Natural killer cell (primary cell): ENCODE measurements at regions not wholly inside any gene's neighbourhood (a gene's known extent, or its start where the extent isn't known, plus 50 kb on each side); places are given as distances from the start of the nearest gene placed in this dataset.

Experiments
- ATAC-seq, 3 donors: fragments of 150-1000 bp in 2 of 3; fragments of 200-7000 bp in 1 of 3; cut with Tn5 transposase; 1 replicate in 1 of 3; 2 replicates in 2 of 3; pipeline ENCODE4 v1.10.0; 2021; ENCODE audit warnings: mild to moderate bottlenecking in 2 of 3, moderate library complexity in 2 of 3
- DNase-seq, 2 donors: peaks; one replicate each; pipeline versions ENCODE4 v3.0.0 to v3.0.0-alpha.2; 2013 to 2021; ENCODE audit warnings: mixed read lengths in 1 of 2
- H3K27ac ChIP-seq: one replicate; pipeline ENCODE4 v1.5.1; 2013; ENCODE audit warnings: mild to moderate bottlenecking, low read length
- H3K27me3 ChIP-seq: one replicate; pipeline ENCODE4 v1.6.1; 2013; ENCODE audit warnings: low read length; ENCODE audit not compliant: control insufficient read depth, insufficient read depth
- H3K36me3 ChIP-seq: one replicate; pipeline ENCODE4 v1.6.1; 2013; ENCODE audit warnings: low read length; ENCODE audit not compliant: control insufficient read depth, insufficient read depth
- H3K4me1 ChIP-seq: one replicate; pipeline ENCODE4 v1.6.1; 2013; ENCODE audit warnings: low read length; ENCODE audit not compliant: control insufficient read depth, insufficient read depth
- H3K4me3 ChIP-seq: one replicate; pipeline ENCODE4 v1.5.1; 2013; ENCODE audit warnings: low read length
- H3K9me3 ChIP-seq: one replicate; pipeline ENCODE4 v1.6.1; 2013; ENCODE audit warnings: low read length; ENCODE audit not compliant: control insufficient read depth, insufficient read depth
- H3K27ac Mint-ChIP-seq, 2 donors: one replicate each; pipeline ENCODE4 v1.8.0; 2022; ENCODE audit warnings: mild to moderate bottlenecking in 2 of 2, mixed read lengths in 2 of 2, moderate library complexity in 1 of 2
- H3K27me3 Mint-ChIP-seq, 2 donors: one replicate each; pipeline ENCODE4 v1.8.0; 2022; ENCODE audit warnings: low read depth in 2 of 2, mixed read lengths in 2 of 2
- H3K36me3 Mint-ChIP-seq: one replicate; pipeline ENCODE4 v1.8.0; 2022; ENCODE audit warnings: mixed read lengths
- H3K4me1 Mint-ChIP-seq, 2 donors: one replicate each; pipeline ENCODE4 v1.8.0; 2022; ENCODE audit warnings: mixed read lengths in 2 of 2
- H3K4me3 Mint-ChIP-seq: one replicate; pipeline ENCODE4 v1.8.0; 2022; ENCODE audit warnings: mild to moderate bottlenecking, moderate library complexity, mixed read lengths
- H3K9me3 Mint-ChIP-seq, 2 donors: one replicate each; pipeline ENCODE4 v1.8.0; 2022; ENCODE audit warnings: mixed read lengths in 2 of 2
- WGBS: methylation state at CpG from one replicate; pipeline ENCODE4 v1.1.7; 2013; ENCODE audit warnings: missing lambda C conversion rate; ENCODE audit not compliant: insufficient coverage; 5-methylcytosine and 5-hydroxymethylcytosine counted together
- intact Hi-C: fragments of 100-400 bp; cut with micrococcal nuclease; formaldehyde crosslinking; loops from one replicate; pipeline ENCODE4 v1.14.2; 2022
- TF ChIP-seq, protein P1 (sequence below): fragments of 200-600 bp; IDR thresholded peaks from one replicate; pipeline ENCODE4 v1.8.0; 2022; ENCODE audit warnings: antibody characterized with exemption

DNA sequence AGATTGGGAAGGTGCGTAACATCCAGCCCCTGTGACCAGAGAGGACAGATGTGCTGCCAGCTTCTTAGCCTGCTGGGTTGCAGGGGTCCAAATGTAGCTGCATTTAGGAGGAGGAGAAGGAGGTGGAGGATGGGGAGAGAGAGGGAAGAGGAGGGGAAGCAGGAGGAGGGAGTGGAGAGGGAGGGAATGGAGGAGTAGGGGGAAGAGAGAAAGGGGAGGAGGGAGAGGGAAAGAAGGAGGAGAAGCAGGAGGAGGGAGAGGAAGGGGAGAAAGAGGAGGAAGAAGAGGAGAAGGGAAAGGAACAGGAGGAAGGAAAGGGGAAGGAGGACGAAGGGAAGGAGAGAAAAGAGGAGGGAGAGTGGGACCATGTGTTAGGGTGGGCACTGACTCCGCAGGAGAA lies 108.6 kb downstream of the ABCC12 start:
- Histone ChIP-seq H3K36me3 (no peaks in the 10 kb centered on the region), H3K4me1 (no peaks in the 10 kb centered on the region), H3K9me3 (no peaks in the 10 kb centered on the region), H3K27ac (no peak overlapping the region), H3K27me3 (no peaks in the 10 kb centered on the region), H3K4me3 (no peak overlapping the region)
- no peaks in the 10 kb centered on the region for H3K36me3 Mint-ChIP-seq
- no peak overlapping the region for H3K4me3 Mint-ChIP-seq
- no peak overlapping the region for H3K27ac Mint-ChIP-seq
- no peak for DNase-seq
- TF ChIP-seq, protein P1, sequence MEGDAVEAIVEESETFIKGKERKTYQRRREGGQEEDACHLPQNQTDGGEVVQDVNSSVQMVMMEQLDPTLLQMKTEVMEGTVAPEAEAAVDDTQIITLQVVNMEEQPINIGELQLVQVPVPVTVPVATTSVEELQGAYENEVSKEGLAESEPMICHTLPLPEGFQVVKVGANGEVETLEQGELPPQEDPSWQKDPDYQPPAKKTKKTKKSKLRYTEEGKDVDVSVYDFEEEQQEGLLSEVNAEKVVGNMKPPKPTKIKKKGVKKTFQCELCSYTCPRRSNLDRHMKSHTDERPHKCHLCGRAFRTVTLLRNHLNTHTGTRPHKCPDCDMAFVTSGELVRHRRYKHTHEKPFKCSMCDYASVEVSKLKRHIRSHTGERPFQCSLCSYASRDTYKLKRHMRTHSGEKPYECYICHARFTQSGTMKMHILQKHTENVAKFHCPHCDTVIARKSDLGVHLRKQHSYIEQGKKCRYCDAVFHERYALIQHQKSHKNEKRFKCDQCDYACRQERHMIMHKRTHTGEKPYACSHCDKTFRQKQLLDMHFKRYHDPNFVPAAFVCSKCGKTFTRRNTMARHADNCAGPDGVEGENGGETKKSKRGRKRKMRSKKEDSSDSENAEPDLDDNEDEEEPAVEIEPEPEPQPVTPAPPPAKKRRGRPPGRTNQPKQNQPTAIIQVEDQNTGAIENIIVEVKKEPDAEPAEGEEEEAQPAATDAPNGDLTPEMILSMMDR, result no peak
- H3K27me3 Mint-ChIP-seq, result peaks cover 4 to 6% of the 10 kb centered on the region in 2 donors
- H3K4me1 Mint-ChIP-seq, result no peaks in the 10 kb centered on the region
- H3K9me3 Mint-ChIP-seq, result no peaks in the 10 kb centered on the region
- no peak for ATAC-seq
- WGBS, result 72% methylated on average over 3 of the region's 3 CpGs
- intact Hi-C loops, result no loop called here

DNA sequence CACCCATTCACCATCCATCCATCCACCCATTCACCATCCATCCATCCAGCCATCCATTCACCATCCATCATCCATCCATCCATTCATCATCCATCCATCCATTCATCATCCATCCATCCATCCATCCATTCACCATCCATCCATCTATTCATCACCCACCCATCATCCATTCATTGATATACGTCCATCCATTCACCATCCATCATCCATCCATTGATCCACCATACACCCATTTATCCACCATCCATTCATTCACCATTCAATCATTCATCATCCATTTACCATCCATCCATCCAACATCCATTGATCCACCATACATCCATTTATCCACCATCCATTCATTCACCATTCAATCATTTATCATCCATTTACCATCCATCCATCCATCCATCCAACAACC lies 111.7 kb downstream of the ABCC12 start:
- TF ChIP-seq, protein P1, result no peak
- H3K27me3 Mint-ChIP-seq, result peaks cover 0 to 10% of the 10 kb centered on the region in 2 donors
- intact Hi-C loops, result no loop called here
- no peaks in the 10 kb centered on the region for H3K36me3 Mint-ChIP-seq
- no peak for DNase-seq
- 92% methylated on average over 1 of the region's 1 CpG for WGBS
- ATAC-seq, result no peak
- no peaks in the 10 kb centered on the region for H3K9me3 Mint-ChIP-seq
- Histone ChIP-seq H3K36me3 (no peaks in the 10 kb centered on the region), H3K27ac (no peak overlapping the region), H3K27me3 (no peaks in the 10 kb centered on the region), H3K4me3 (no peak overlapping the region), H3K4me1 (no peaks in the 10 kb centered on the region), H3K9me3 (no peaks in the 10 kb centered on the region)
- no peak overlapping the region for H3K27ac Mint-ChIP-seq
- H3K4me3 Mint-ChIP-seq, result no peak overlapping the region
- H3K4me1 Mint-ChIP-seq, result no peaks in the 10 kb centered on the region

DNA sequence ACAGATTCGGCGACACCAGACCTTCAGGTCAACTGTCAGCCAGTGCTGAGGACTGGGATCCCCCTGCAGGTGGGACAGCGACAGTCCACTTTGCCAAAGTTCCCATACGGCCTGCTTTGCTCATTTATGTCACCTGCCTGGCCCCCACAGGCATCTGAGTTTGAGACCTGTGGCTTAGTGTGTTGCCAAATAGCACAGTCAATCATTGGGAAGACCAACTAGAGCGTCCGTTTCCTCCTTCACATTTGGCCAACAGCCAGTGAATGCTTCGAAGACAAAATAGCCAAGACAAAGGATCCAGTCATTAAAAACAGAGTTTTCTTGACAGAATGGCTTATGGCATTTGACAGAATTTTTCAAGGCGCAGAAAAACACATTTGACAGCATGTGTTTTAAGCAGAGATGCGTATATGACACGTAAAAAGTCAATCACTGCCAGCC lies 113.8 kb downstream of the ABCC12 start:
- no peak overlapping the region for H3K27ac Mint-ChIP-seq
- 67% methylated on average over 10 of the region's 10 CpGs for WGBS
- TF ChIP-seq, protein P1, result no peak
- no peaks in the 10 kb centered on the region for H3K4me1 Mint-ChIP-seq
- H3K36me3 Mint-ChIP-seq, result no peaks in the 10 kb centered on the region
- DNase-seq (no peak), ATAC-seq (no peak)
- Histone ChIP-seq H3K27me3 (no peaks in the 10 kb centered on the region), H3K27ac (no peak overlapping the region), H3K4me3 (no peak overlapping the region), H3K9me3 (no peaks in the 10 kb centered on the region), H3K36me3 (no peaks in the 10 kb centered on the region), H3K4me1 (no peaks in the 10 kb centered on the region)
- intact Hi-C loops, result no loop called here
- no peak overlapping the region for H3K4me3 Mint-ChIP-seq
- H3K27me3 Mint-ChIP-seq, result peaks cover 0 to 20% of the 10 kb centered on the region in 2 donors
- no peaks in the 10 kb centered on the region for H3K9me3 Mint-ChIP-seq

DNA sequence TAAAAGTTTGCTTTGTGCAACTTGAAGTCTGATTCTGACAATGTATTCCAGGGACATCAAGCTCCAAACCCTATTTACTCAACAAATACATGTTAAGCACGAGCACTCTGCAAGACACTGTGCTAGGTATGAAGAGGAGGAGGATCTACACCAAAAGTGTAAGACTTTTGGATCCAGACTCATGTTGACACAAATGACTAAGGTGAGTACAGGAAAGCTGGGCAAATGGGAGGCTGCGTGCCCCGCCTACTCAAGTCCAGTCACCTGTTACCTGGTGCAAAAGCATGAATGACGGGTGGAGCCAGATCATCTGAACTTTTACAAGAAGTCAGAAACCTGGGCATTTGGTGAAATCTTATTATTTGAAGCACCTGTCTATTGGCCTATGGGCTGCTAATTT lies 120.7 kb downstream of the ABCC12 start:
- no peak overlapping the region for H3K4me3 ChIP-seq

More for the DNA sequence above, 120.7 kb downstream of the ABCC12 start:
- Histone ChIP-seq H3K36me3 (no peaks in the 10 kb centered on the region), H3K4me1 (no peaks in the 10 kb centered on the region), H3K27ac (no peak overlapping the region), H3K9me3 (no peaks in the 10 kb centered on the region), H3K27me3 (no peaks in the 10 kb centered on the region)
- ATAC-seq, result no peak
- peaks cover 3 to 20% of the 10 kb centered on the region in 2 donors for H3K27me3 Mint-ChIP-seq
- H3K27ac Mint-ChIP-seq, result no peak overlapping the region
- H3K9me3 Mint-ChIP-seq, result peaks cover 0 to 2% of the 10 kb centered on the region in 2 donors
- 69% methylated on average over 4 of the region's 4 CpGs for WGBS
- no peak overlapping the region for H3K4me3 Mint-ChIP-seq
- no peaks in the 10 kb centered on the region for H3K4me1 Mint-ChIP-seq
- TF ChIP-seq, protein P1, result no peak
- intact Hi-C loops, result no loop called here
- no peak for DNase-seq
- no peaks in the 10 kb centered on the region for H3K36me3 Mint-ChIP-seq
